Mucosa of rectum (tissue), 2 donors: ENCODE measurements at regions not wholly inside any gene's neighbourhood (a gene's known extent, or its start where the extent isn't known, plus 50 kb on each side); places are given as distances from the start of the nearest gene placed in this dataset.

ENCODE experiments used
- H3K27ac ChIP-seq, 2 donors: one replicate each; pipeline ENCODE4 v1.7.0; 2013; ENCODE audit warnings: inconsistent platforms in 2 of 2, low read depth in 2 of 2, low read length in 2 of 2
- H3K27me3 ChIP-seq, 2 donors: one replicate each; pipeline ENCODE4 v1.7.0; 2013; ENCODE audit warnings: low read length in 2 of 2; ENCODE audit not compliant: control insufficient read depth in 2 of 2, insufficient read depth in 2 of 2
- H3K36me3 ChIP-seq, 2 donors: one replicate each; pipeline ENCODE4 v1.7.0; 2013; ENCODE audit warnings: low read length in 2 of 2; ENCODE audit not compliant: control insufficient read depth in 2 of 2, insufficient read depth in 2 of 2
- H3K4me1 ChIP-seq, 2 donors: one replicate each; pipeline ENCODE4 v1.7.0; 2013; ENCODE audit warnings: low read length in 2 of 2, mild to moderate bottlenecking in 1 of 2; ENCODE audit not compliant: control insufficient read depth in 2 of 2, insufficient read depth in 2 of 2
- H3K4me3 ChIP-seq, 2 donors: one replicate each; pipeline ENCODE4 v1.7.0; 2013; ENCODE audit warnings: low read length in 2 of 2
- H3K9ac ChIP-seq, 2 donors: one replicate each; pipeline ENCODE4 v1.7.0; 2013; ENCODE audit warnings: low read length in 2 of 2, low read depth in 1 of 2, mild to moderate bottlenecking in 1 of 2
- H3K9me3 ChIP-seq, 2 donors: one replicate each; pipeline ENCODE4 v1.7.0; 2013; ENCODE audit warnings: low read length in 2 of 2; ENCODE audit not compliant: control insufficient read depth in 2 of 2
- donor health status: healthy.
- donor health status: Normal muscosa, but diverticular disease.

- Histone ChIP-seq H3K9me3 (peaks cover 0 to 3% of the 10 kb centered on the region in 2 donors), H3K4me1 (no peaks in the 10 kb centered on the region), H3K36me3 (no peaks in the 10 kb centered on the region), H3K9ac (no peak overlapping the region), H3K27me3 (no peaks in the 10 kb centered on the region), H3K4me3 (no peak overlapping the region), H3K27ac (no peak overlapping the region)
These were observed 481.9 kb downstream of the C6orf118 start for GRCh38 chr6:164827537-164827936.

GRCh38 chr6:164826831-164827468 lies 482.5 kb downstream of the C6orf118 start:
- Histone ChIP-seq H3K4me3 (no peak overlapping the region), H3K9me3 (peaks cover 0 to 3% of the 10 kb centered on the region in 2 donors), H3K27me3 (no peaks in the 10 kb centered on the region), H3K27ac (no peak overlapping the region), H3K36me3 (no peaks in the 10 kb centered on the region), H3K4me1 (no peaks in the 10 kb centered on the region), H3K9ac (no peak overlapping the region)

- peaks cover 0 to 3% of the 10 kb centered on the region in 2 donors for H3K9me3 ChIP-seq
- H3K4me3 ChIP-seq, result no peak overlapping the region
- H3K27ac ChIP-seq, result no peak overlapping the region
- H3K27me3 ChIP-seq, result no peaks in the 10 kb centered on the region
- H3K9ac ChIP-seq, result no peak overlapping the region
- H3K36me3 ChIP-seq, result no peaks in the 10 kb centered on the region
- no peaks in the 10 kb centered on the region for H3K4me1 ChIP-seq
These were observed 484.0 kb downstream of the C6orf118 start for GRCh38 chr6:164825386-164825785.

GRCh38 chr6:164817662-164818061 lies 491.7 kb downstream of the C6orf118 start:
- Histone ChIP-seq H3K9me3 (peaks cover 0 to 6% of the 10 kb centered on the region in 2 donors), H3K36me3 (no peaks in the 10 kb centered on the region), H3K27me3 (no peaks in the 10 kb centered on the region), H3K4me3 (no peak overlapping the region), H3K27ac (no peak overlapping the region), H3K4me1 (no peaks in the 10 kb centered on the region), H3K9ac (no peak overlapping the region)

GRCh38 chr6:164812706-164813105 lies 496.7 kb downstream of the C6orf118 start:
- Histone ChIP-seq H3K27ac (no peak overlapping the region), H3K4me3 (no peak overlapping the region), H3K9me3 (peaks cover 3 to 4% of the 10 kb centered on the region in 2 donors), H3K9ac (no peak overlapping the region), H3K36me3 (no peaks in the 10 kb centered on the region), H3K4me1 (no peaks in the 10 kb centered on the region), H3K27me3 (no peaks in the 10 kb centered on the region)

GRCh38 chr6:164807125-164807524 lies 502.3 kb downstream of the C6orf118 start:
- Histone ChIP-seq H3K27ac (no peak overlapping the region), H3K4me3 (no peak overlapping the region), H3K27me3 (no peaks in the 10 kb centered on the region), H3K9me3 (peaks cover 0 to 4% of the 10 kb centered on the region in 2 donors), H3K9ac (no peak overlapping the region), H3K4me1 (no peaks in the 10 kb centered on the region), H3K36me3 (no peaks in the 10 kb centered on the region)

GRCh38 chr6:164795056-164795815 lies 514.2 kb downstream of the C6orf118 start:
- no peaks in the 10 kb centered on the region for H3K36me3 ChIP-seq
- H3K27me3 ChIP-seq, result no peaks in the 10 kb centered on the region
- H3K4me3 ChIP-seq, result no peak overlapping the region
- H3K4me1 ChIP-seq, result no peaks in the 10 kb centered on the region
- no peak overlapping the region for H3K27ac ChIP-seq
- no peaks in the 10 kb centered on the region for H3K9me3 ChIP-seq
- H3K9ac ChIP-seq, result no peak overlapping the region

- H3K4me3 ChIP-seq, result no peak overlapping the region
- no peaks in the 10 kb centered on the region for H3K36me3 ChIP-seq
- no peaks in the 10 kb centered on the region for H3K9me3 ChIP-seq
- no peak overlapping the region for H3K27ac ChIP-seq
- H3K9ac ChIP-seq, result no peak overlapping the region
- H3K27me3 ChIP-seq, result no peaks in the 10 kb centered on the region
- no peaks in the 10 kb centered on the region for H3K4me1 ChIP-seq
These were observed 516.7 kb downstream of the C6orf118 start for GRCh38 chr6:164792666-164793065.

GRCh38 chr6:164791498-164791897 lies 517.9 kb downstream of the C6orf118 start:
- Histone ChIP-seq H3K36me3 (no peaks in the 10 kb centered on the region), H3K9me3 (no peaks in the 10 kb centered on the region), H3K27ac (no peak overlapping the region), H3K4me3 (no peak overlapping the region), H3K4me1 (no peaks in the 10 kb centered on the region), H3K27me3 (no peaks in the 10 kb centered on the region), H3K9ac (no peak overlapping the region)

GRCh38 chr6:164763788-164764187 lies 545.6 kb downstream of the C6orf118 start:
- Histone ChIP-seq H3K36me3 (no peaks in the 10 kb centered on the region), H3K27ac (no peak overlapping the region), H3K9ac (no peak overlapping the region), H3K4me3 (no peak overlapping the region), H3K4me1 (no peaks in the 10 kb centered on the region), H3K27me3 (no peaks in the 10 kb centered on the region), H3K9me3 (peaks cover 0 to 2% of the 10 kb centered on the region in 2 donors)
